ENCODE measurements at regions not wholly inside any gene's neighbourhood (a gene's known extent, or its start where the extent isn't known, plus 50 kb on each side); places are given as distances from the start of the nearest gene placed in this dataset.

- Mint-ChIP-seq H3K4me1 (peaks cover 16% of the 10 kb centered on the region), H3K27ac (no peak overlapping the region), H3K4me3 (no peak overlapping the region), H3K27me3 (ENCODE audit: low read depth) (no peaks in the 10 kb centered on the region), H3K9me3 (peaks cover 16% of the 10 kb centered on the region), H3K36me3 (peaks cover 7% of the 10 kb centered on the region)
- ChIA-PET POLR2A (no interaction called here), CTCF (no interaction called here)
- DNase-seq (ENCODE audit: low spot score) (no peak), ATAC-seq (no peak)
- no peak for TF ChIP-seq ZNF219 (CRISPR knock-in tag; IDR thresholded peaks at IDR 0.05; ENCODE audit: borderline replicate concordance)
- no peak for TF ChIP-seq ZNF138 (CRISPR knock-in tag; conservative IDR thresholded peaks at IDR 0.05)
- no peak for TF ChIP-seq NR2C2 (CRISPR knock-in tag; IDR thresholded peaks at IDR 0.05)
- TF ChIP-seq NFYB (CRISPR knock-in tag; conservative IDR thresholded peaks at IDR 0.05; ENCODE audit: low read depth): no peak
- no peak for TF ChIP-seq E2F1 (CRISPR knock-in tag; IDR thresholded peaks at IDR 0.05)
- TF ChIP-seq GABPB1 (CRISPR knock-in tag; IDR thresholded peaks at IDR 0.05): no peak
- no peak for TF ChIP-seq RELA (CRISPR knock-in tag; IDR thresholded peaks at IDR 0.05; ENCODE audit: borderline replicate concordance)
- TF ChIP-seq TEAD1 (CRISPR knock-in tag; IDR thresholded peaks at IDR 0.05): no peak
- no peak for TF ChIP-seq NFE2L1 (CRISPR knock-in tag; IDR thresholded peaks at IDR 0.05)
- TF ChIP-seq ATF3 (CRISPR knock-in tag; conservative IDR thresholded peaks at IDR 0.05): no peak
- no peak for TF ChIP-seq AR (CRISPR knock-in tag; IDR thresholded peaks at IDR 0.05)
- TF ChIP-seq IRF1 (CRISPR knock-in tag; IDR thresholded peaks at IDR 0.05): no peak
- TF ChIP-seq ZBTB21 (CRISPR knock-in tag; IDR thresholded peaks at IDR 0.05; ENCODE audit: borderline replicate concordance): no peak
- TF ChIP-seq MYBL2 (CRISPR knock-in tag; IDR thresholded peaks at IDR 0.05): no peak
- no peak for TF ChIP-seq ERG (CRISPR knock-in tag; IDR thresholded peaks at IDR 0.05)
- TF ChIP-seq KAT7 (CRISPR knock-in tag; IDR thresholded peaks at IDR 0.05; ENCODE audit: borderline replicate concordance): no peak
Measured at GRCh38 chr3:189457631-189458412, 173.4 kb upstream of the TP63 start.

GRCh38 chr3:189458528-189458927 is 172.7 kb upstream of the TP63 start:
- no peak overlapping the region for H3K4me3 Mint-ChIP-seq
- ChIA-PET CTCF (no interaction called here), POLR2A (no interaction called here)
- H3K27ac Mint-ChIP-seq: no peak overlapping the region
- ATAC-seq (no peak; the same call in 1 of the 2 replicates), DNase-seq (ENCODE audit: low spot score) (no peak)
- peaks cover 16% of the 10 kb centered on the region for H3K9me3 Mint-ChIP-seq
- no peaks in the 10 kb centered on the region for H3K27me3 Mint-ChIP-seq (ENCODE audit: low read depth)
- peaks cover 7% of the 10 kb centered on the region for H3K36me3 Mint-ChIP-seq
- H3K4me1 Mint-ChIP-seq: peaks cover 13% of the 10 kb centered on the region
- no peak for TF ChIP-seq FOXP1 (CRISPR knock-in tag; IDR thresholded peaks at IDR 0.05; ENCODE audit: borderline replicate concordance)
- TF ChIP-seq E2F4 (CRISPR knock-in tag; IDR thresholded peaks at IDR 0.05; ENCODE audit: borderline replicate concordance, low read depth): no peak
- no peak for TF ChIP-seq FOXP4 (CRISPR knock-in tag; IDR thresholded peaks at IDR 0.05)
- TF ChIP-seq EMX1 (CRISPR knock-in tag; IDR thresholded peaks at IDR 0.05): no peak
- TF ChIP-seq JUN (CRISPR knock-in tag; IDR thresholded peaks at IDR 0.05): no peak
- no peak for TF ChIP-seq ZBTB43 (CRISPR knock-in tag; IDR thresholded peaks at IDR 0.05)
- no peak for TF ChIP-seq ZNF423 (CRISPR knock-in tag; IDR thresholded peaks at IDR 0.05)
- TF ChIP-seq ZMAT4 (CRISPR knock-in tag; IDR thresholded peaks at IDR 0.05): no peak
- TF ChIP-seq NFE2L1 (CRISPR knock-in tag; IDR thresholded peaks at IDR 0.05): no peak
- TF ChIP-seq ETV6 (CRISPR knock-in tag; IDR thresholded peaks at IDR 0.05): no peak

Data from WTC11 (cell line).